ENCODE measurements at regions not wholly inside any gene's neighbourhood (a gene's known extent, or its start where the extent isn't known, plus 50 kb on each side); places are given as distances from the start of the nearest gene placed in this dataset.

DNA sequence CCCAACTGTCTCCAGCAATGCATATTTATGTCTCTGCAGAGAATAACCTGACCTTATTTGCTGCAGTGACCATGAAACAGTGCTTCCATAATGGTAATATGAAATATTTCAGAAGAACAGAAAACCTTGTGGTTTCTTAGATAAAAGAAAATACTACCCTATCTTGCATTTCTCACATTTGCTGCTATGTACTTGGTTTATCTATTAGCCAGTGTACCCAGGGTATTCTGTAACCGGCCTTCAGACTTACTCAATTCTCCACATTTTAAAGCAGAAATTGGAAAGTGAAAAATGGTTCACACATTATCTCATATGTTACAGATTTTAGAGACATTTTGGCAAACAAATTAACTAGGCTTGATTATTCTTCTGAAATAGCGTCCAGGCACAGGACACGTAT is 57.9 kb upstream of the CCDC91 start:
- no peak overlapping the region for H2AFZ ChIP-seq (ENCODE audit: low read length)
- H3K4me2 ChIP-seq (ENCODE audit: low read depth, low read length), result no peak overlapping the region
- no peaks in the 10 kb centered on the region for H3K27me3 ChIP-seq (replicated peaks; ENCODE audit: insufficient read depth, low read length)
- no peak overlapping the region for H3K4me3 ChIP-seq (ENCODE audit: low read length)
- H3K36me3 ChIP-seq (replicated peaks; ENCODE audit: insufficient read depth, low read length), result no peaks in the 10 kb centered on the region
- H3K9ac ChIP-seq (ENCODE audit: low read length), result no peak overlapping the region
- H3K27ac ChIP-seq (ENCODE audit: low read length), result no peak overlapping the region
- H4K20me1 ChIP-seq (ENCODE audit: insufficient read depth, low read length), result no peaks in the 10 kb centered on the region
- TF ChIP-seq EZH2 (optimal IDR thresholded peaks at IDR 0.05; ENCODE audit: low read depth, low read length), result no peak
- TF ChIP-seq EZH2phosphoT487 (IDR thresholded peaks at IDR 0.05; ENCODE audit: low read length), result no peak
- TF ChIP-seq, protein P1, sequence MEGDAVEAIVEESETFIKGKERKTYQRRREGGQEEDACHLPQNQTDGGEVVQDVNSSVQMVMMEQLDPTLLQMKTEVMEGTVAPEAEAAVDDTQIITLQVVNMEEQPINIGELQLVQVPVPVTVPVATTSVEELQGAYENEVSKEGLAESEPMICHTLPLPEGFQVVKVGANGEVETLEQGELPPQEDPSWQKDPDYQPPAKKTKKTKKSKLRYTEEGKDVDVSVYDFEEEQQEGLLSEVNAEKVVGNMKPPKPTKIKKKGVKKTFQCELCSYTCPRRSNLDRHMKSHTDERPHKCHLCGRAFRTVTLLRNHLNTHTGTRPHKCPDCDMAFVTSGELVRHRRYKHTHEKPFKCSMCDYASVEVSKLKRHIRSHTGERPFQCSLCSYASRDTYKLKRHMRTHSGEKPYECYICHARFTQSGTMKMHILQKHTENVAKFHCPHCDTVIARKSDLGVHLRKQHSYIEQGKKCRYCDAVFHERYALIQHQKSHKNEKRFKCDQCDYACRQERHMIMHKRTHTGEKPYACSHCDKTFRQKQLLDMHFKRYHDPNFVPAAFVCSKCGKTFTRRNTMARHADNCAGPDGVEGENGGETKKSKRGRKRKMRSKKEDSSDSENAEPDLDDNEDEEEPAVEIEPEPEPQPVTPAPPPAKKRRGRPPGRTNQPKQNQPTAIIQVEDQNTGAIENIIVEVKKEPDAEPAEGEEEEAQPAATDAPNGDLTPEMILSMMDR (IDR thresholded peaks at IDR 0.05; ENCODE audit: low read length), result no peak
- no peaks in the 10 kb centered on the region for H3K9me2 ChIP-seq (replicated peaks; ENCODE audit: insufficient read depth, low read length)
- H3K9me3 ChIP-seq (replicated peaks; ENCODE audit: insufficient read depth, low read length), result no peaks in the 10 kb centered on the region
- H3F3A ChIP-seq (ENCODE audit: insufficient read depth, low read length), result no peaks in the 10 kb centered on the region
- no peaks in the 10 kb centered on the region for H3K4me1 ChIP-seq (ENCODE audit: low read length)
- no peak for DNase-seq
- H3K79me2 ChIP-seq (ENCODE audit: low read length), result no peaks in the 10 kb centered on the region

DNA sequence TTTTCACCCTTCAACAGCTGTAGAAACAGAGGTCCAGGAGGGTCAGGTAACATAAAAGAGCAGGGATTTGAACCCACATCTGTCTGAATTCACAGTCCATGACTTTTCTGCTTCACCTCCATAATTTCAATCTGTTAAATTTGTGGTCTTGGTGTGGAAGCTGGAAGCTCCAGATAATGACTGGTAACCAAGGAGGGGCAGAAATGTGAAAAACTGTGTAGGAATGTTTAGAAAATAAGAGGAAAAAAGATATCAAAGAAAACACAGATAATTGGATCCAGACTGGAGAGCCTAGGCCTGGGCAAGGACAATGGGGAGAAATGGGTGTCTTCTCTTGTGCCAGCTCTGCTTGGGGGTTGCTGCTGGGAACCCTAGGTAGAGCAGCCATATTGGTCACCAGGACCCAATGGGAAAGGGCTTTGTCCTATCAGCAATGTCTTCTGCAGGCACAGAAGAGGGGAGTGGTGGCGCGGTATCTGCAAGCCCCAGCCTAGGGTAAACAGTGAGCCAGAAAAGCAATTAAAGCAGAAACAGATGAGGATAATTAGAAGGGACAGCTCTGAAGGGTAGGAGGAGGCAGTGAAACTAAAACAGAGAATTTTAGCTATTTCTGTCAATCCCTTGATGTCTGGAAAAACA is 54.3 kb upstream of the CCDC91 start:
- no peak overlapping the region for H3K27ac ChIP-seq (ENCODE audit: low read length)
- H3K4me1 ChIP-seq (ENCODE audit: low read length), result no peaks in the 10 kb centered on the region
- TF ChIP-seq, protein P1 (IDR thresholded peaks at IDR 0.05; ENCODE audit: low read length), result no peak
- no peak for TF ChIP-seq EZH2 (optimal IDR thresholded peaks at IDR 0.05; ENCODE audit: low read depth, low read length)

DNA sequence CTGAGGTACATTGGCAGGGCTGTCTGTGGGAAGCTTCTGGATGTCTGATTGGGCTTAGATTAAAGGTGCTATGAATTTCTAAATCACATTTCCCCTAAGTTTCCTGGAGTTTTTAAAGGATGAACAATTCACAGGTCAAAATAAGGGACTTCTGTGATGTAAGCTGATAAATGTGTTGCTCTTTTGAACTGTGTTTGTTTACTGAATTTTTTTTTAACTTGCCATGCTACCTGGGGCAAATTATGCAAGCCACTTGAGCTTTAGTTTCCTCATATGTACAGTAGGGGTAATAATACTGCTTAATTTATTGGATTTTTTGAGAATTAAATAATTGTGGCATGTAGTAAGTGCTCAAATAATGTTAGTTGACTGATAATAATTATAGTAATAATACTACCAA is 52.8 kb upstream of the CCDC91 start:
- H3K9ac ChIP-seq (ENCODE audit: low read length), result no peak overlapping the region
- no peak for DNase-seq

More for the DNA sequence above, 54.3 kb upstream of the CCDC91 start:
- Histone ChIP-seq H3K9me3 (replicated peaks; ENCODE audit: insufficient read depth, low read length) (no peaks in the 10 kb centered on the region), H3K36me3 (replicated peaks; ENCODE audit: insufficient read depth, low read length) (no peaks in the 10 kb centered on the region), H3K4me2 (ENCODE audit: low read depth, low read length) (no peak overlapping the region), H3F3A (ENCODE audit: insufficient read depth, low read length) (no peaks in the 10 kb centered on the region), H4K20me1 (ENCODE audit: insufficient read depth, low read length) (no peaks in the 10 kb centered on the region), H2AFZ (ENCODE audit: low read length) (no peak overlapping the region), H3K4me3 (ENCODE audit: low read length) (no peak overlapping the region), H3K9me2 (replicated peaks; ENCODE audit: insufficient read depth, low read length) (no peaks in the 10 kb centered on the region), H3K79me2 (ENCODE audit: low read length) (no peaks in the 10 kb centered on the region), H3K27me3 (replicated peaks; ENCODE audit: insufficient read depth, low read length) (no peaks in the 10 kb centered on the region), H3K9ac (ENCODE audit: low read length) (no peak overlapping the region)
- DNase-seq, result no peak

DNA sequence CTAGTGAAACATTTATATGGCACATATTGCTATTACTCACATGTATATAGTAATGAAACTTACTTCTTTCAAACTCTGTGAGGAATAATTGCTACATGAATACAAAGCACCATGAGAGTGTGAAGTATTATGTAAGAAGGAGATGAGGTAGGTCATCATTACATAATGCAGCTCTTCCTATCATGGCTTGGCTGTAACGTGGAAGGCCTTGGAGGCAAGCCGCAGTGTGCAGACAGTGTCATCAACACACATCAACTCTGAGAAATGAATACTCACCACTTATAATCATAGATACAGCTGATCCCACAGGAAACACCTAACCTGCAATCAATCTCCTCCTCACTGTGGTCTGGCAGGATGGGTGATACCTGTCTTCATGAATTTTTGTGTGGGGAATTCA is 49.9 kb upstream of the CCDC91 start:
- Histone ChIP-seq H3K27me3 (replicated peaks; ENCODE audit: insufficient read depth, low read length) (no peaks in the 10 kb centered on the region), H3K9me3 (replicated peaks; ENCODE audit: insufficient read depth, low read length) (no peaks in the 10 kb centered on the region), H3K27ac (ENCODE audit: low read length) (no peak overlapping the region), H3K36me3 (replicated peaks; ENCODE audit: insufficient read depth, low read length) (no peaks in the 10 kb centered on the region), H3K9ac (ENCODE audit: low read length) (no peak overlapping the region), H2AFZ (ENCODE audit: low read length) (no peak overlapping the region), H3K79me2 (ENCODE audit: low read length) (no peaks in the 10 kb centered on the region), H3K4me2 (ENCODE audit: low read depth, low read length) (no peak overlapping the region), H3F3A (ENCODE audit: insufficient read depth, low read length) (no peaks in the 10 kb centered on the region), H3K4me1 (ENCODE audit: low read length) (no peaks in the 10 kb centered on the region), H4K20me1 (ENCODE audit: insufficient read depth, low read length) (no peaks in the 10 kb centered on the region), H3K4me3 (ENCODE audit: low read length) (no peak overlapping the region), H3K9me2 (replicated peaks; ENCODE audit: insufficient read depth, low read length) (no peaks in the 10 kb centered on the region)
- no peak for DNase-seq
- TF ChIP-seq, protein P1 (IDR thresholded peaks at IDR 0.05; ENCODE audit: low read length), result no peak
- TF ChIP-seq EZH2phosphoT487 (IDR thresholded peaks at IDR 0.05; ENCODE audit: low read length) (no peak), EZH2 (optimal IDR thresholded peaks at IDR 0.05; ENCODE audit: low read depth, low read length) (no peak)

More for the DNA sequence above, 52.8 kb upstream of the CCDC91 start:
- no peaks in the 10 kb centered on the region for H3K4me1 ChIP-seq (ENCODE audit: low read length)
- no peak for TF ChIP-seq EZH2phosphoT487 (IDR thresholded peaks at IDR 0.05; ENCODE audit: low read length)
- no peak overlapping the region for H3K4me3 ChIP-seq (ENCODE audit: low read length)
- no peaks in the 10 kb centered on the region for H3K36me3 ChIP-seq (replicated peaks; ENCODE audit: insufficient read depth, low read length)
- H3K79me2 ChIP-seq (ENCODE audit: low read length), result no peaks in the 10 kb centered on the region
- no peaks in the 10 kb centered on the region for H3K27me3 ChIP-seq (replicated peaks; ENCODE audit: insufficient read depth, low read length)
- no peak overlapping the region for H2AFZ ChIP-seq (ENCODE audit: low read length)
- H3F3A ChIP-seq (ENCODE audit: insufficient read depth, low read length), result no peaks in the 10 kb centered on the region
- H4K20me1 ChIP-seq (ENCODE audit: insufficient read depth, low read length), result no peaks in the 10 kb centered on the region
- no peaks in the 10 kb centered on the region for H3K9me3 ChIP-seq (replicated peaks; ENCODE audit: insufficient read depth, low read length)
- no peaks in the 10 kb centered on the region for H3K9me2 ChIP-seq (replicated peaks; ENCODE audit: insufficient read depth, low read length)
- H3K4me2 ChIP-seq (ENCODE audit: low read depth, low read length), result no peak overlapping the region
- no peak overlapping the region for H3K27ac ChIP-seq (ENCODE audit: low read length)
